Keratinocyte (primary cell): ENCODE measurements at regions not wholly inside any gene's neighbourhood (a gene's known extent, or its start where the extent isn't known, plus 50 kb on each side); places are given as distances from the start of the nearest gene placed in this dataset.

Experiments
- DNase-seq: peaks from one replicate; pipeline ENCODE4 v3.0.0-alpha.2; 2011; ENCODE audit warnings: low read depth, missing footprints, low spot score
- FAIRE-seq: peaks from 2 replicates; lab custom pipeline; 2011; peaks lifted over from hg19 to GRCh38; lab: Jason Lieb, UNC
- H2AFZ ChIP-seq: 2 replicates; pipeline ENCODE4 v1.6.0; 2012; ENCODE audit warnings: low read length, control low read depth, inconsistent platforms; ENCODE audit not compliant: control insufficient read depth
- H3K27ac ChIP-seq: 2 replicates; pipeline ENCODE4 v1.5.1; 2011; ENCODE audit warnings: low read length; ENCODE audit not compliant: control insufficient read depth, insufficient read depth
- H3K27me3 ChIP-seq: 3 replicates; pipeline ENCODE4 v1.6.0; 2011; ENCODE audit warnings: low read length; ENCODE audit not compliant: control insufficient read depth, insufficient read depth; ENCODE audit errors: extremely low read depth
- H3K36me3 ChIP-seq, 2 experiments: 2 replicates in 1 of 2; 3 replicates in 1 of 2; pipeline ENCODE4 v1.5.1; 2011; ENCODE audit warnings: low read length in 2 of 2, mild to moderate bottlenecking in 1 of 2; ENCODE audit not compliant: control insufficient read depth in 2 of 2, insufficient read depth in 2 of 2; ENCODE audit errors: extremely low read depth in 1 of 2
- H3K4me1 ChIP-seq: 3 replicates; pipeline ENCODE4 v1.5.1; 2011; ENCODE audit warnings: low read length; ENCODE audit not compliant: control insufficient read depth, insufficient read depth; ENCODE audit errors: extremely low read depth
- H3K4me2 ChIP-seq: 3 replicates; pipeline ENCODE4 v1.6.0; 2011; ENCODE audit warnings: low read depth, low read length; ENCODE audit not compliant: control insufficient read depth, insufficient read depth; ENCODE audit errors: extremely low read depth
- H3K4me3 ChIP-seq, 3 experiments: fragments of 200-600 bp in 1 of 3; sonication (generic) in 1 of 3; 2 replicates in 2 of 3; 3 replicates in 1 of 3; pipeline ENCODE4 v1.5.1; 2011 to 2016; ENCODE audit warnings: low read length in 3 of 3, mild to moderate bottlenecking in 3 of 3, control low read depth in 2 of 3, inconsistent platforms in 1 of 3, low read depth in 1 of 3, mixed read lengths in 1 of 3, mixed run types in 1 of 3, moderate library complexity in 1 of 3; ENCODE audit not compliant: control insufficient read depth in 2 of 3, insufficient read depth in 2 of 3; ENCODE audit errors: extremely low read depth in 1 of 3
- H3K79me2 ChIP-seq: 2 replicates; pipeline ENCODE4 v1.6.0; 2012; ENCODE audit warnings: low read length; ENCODE audit not compliant: control insufficient read depth, insufficient read depth
- H3K9ac ChIP-seq: 3 replicates; pipeline ENCODE4 v1.6.0; 2011; ENCODE audit warnings: low read length; ENCODE audit not compliant: control insufficient read depth, insufficient read depth; ENCODE audit errors: extremely low read depth
- H3K9me1 ChIP-seq: 3 replicates; pipeline ENCODE4 v1.6.0; 2011; ENCODE audit warnings: low read length; ENCODE audit not compliant: control insufficient read depth, insufficient read depth; ENCODE audit errors: extremely low read depth
- H3K9me3 ChIP-seq: 2 replicates; pipeline ENCODE4 v1.5.1; 2012; ENCODE audit warnings: low read depth, low read length; ENCODE audit not compliant: control insufficient read depth
- H4K20me1 ChIP-seq: 3 replicates; pipeline ENCODE4 v1.6.0; 2011; ENCODE audit warnings: low read length; ENCODE audit not compliant: control insufficient read depth, insufficient read depth; ENCODE audit errors: extremely low read depth
- CTCF ChIP-seq, 3 experiments: IDR thresholded peaks in 1 of 3; conservative IDR thresholded peaks in 1 of 3; optimal IDR thresholded peaks in 1 of 3; 2 replicates in 2 of 3; 3 replicates in 1 of 3; pipeline versions ENCODE3 to v1.5.1; 2011; ENCODE audit warnings: low read length in 3 of 3, mild to moderate bottlenecking in 3 of 3, moderate library complexity in 2 of 3, control low read depth in 1 of 3, inconsistent platforms in 1 of 3; ENCODE audit not compliant: insufficient read depth in 2 of 3; ENCODE audit errors: extremely low read depth in 1 of 3
- EZH2 ChIP-seq: IDR thresholded peaks from one replicate; pipeline ENCODE4 v1.6.1; 2012; ENCODE audit warnings: inconsistent platforms, mild to moderate bottlenecking, low read length, moderate library complexity
- dilution Hi-C: fragments of 300-500 bp; cut with MboI; formaldehyde crosslinking; loops from one replicate; pipeline ENCODE4 v1.7.0; 2020; ENCODE audit warnings: low sequenced_read_pairs; ENCODE audit not compliant: extremely low pct_ligation_motif_present

- dilution Hi-C loops, result no loop called here
- Histone ChIP-seq H4K20me1 (no peaks in the 10 kb centered on the region), H2AFZ (no peak overlapping the region), H3K4me3 (no peak overlapping the region), H3K9me1 (no peaks in the 10 kb centered on the region), H3K79me2 (no peaks in the 10 kb centered on the region), H3K4me1 (no peaks in the 10 kb centered on the region), H3K36me3 (no peaks in the 10 kb centered on the region), H3K27me3 (no peaks in the 10 kb centered on the region), H3K27ac (no peak overlapping the region), H3K9ac (no peak overlapping the region), H3K4me2 (no peak overlapping the region), H3K9me3 (no peaks in the 10 kb centered on the region)
- no peak for FAIRE-seq
- TF ChIP-seq CTCF (optimal IDR thresholded peaks at IDR 0.05 in 1 of 3, IDR thresholded peaks at IDR 0.05 in 1 of 3, conservative IDR thresholded peaks at IDR 0.05 in 1 of 3; ENCODE audit: extremely low read depth in 1 of 3, insufficient read depth in 2 of 3, low read length in 3 of 3), result no peak
- no peak for TF ChIP-seq EZH2
- DNase-seq, result no peak
These were observed 259.1 kb downstream of the TDRD15 start for GRCh38 chr2:21382701-21383520.

GRCh38 chr2:21386666-21387065 lies 262.9 kb downstream of the TDRD15 start:
- FAIRE-seq, result no peak

More at GRCh38 chr2:21386666-21387065, 262.9 kb downstream of the TDRD15 start:
- DNase-seq, result no peak
- no peaks in the 10 kb centered on the region for H3K4me1 ChIP-seq
- no peaks in the 10 kb centered on the region for H3K27me3 ChIP-seq
- no peak overlapping the region for H3K9ac ChIP-seq
- no peaks in the 10 kb centered on the region for H3K9me1 ChIP-seq
- H4K20me1 ChIP-seq, result no peaks in the 10 kb centered on the region
- H2AFZ ChIP-seq, result no peak overlapping the region
- H3K4me3 ChIP-seq, result no peak overlapping the region
- H3K27ac ChIP-seq, result no peak overlapping the region
- H3K4me2 ChIP-seq, result no peak overlapping the region
- TF ChIP-seq EZH2 (no peak), CTCF (optimal IDR thresholded peaks at IDR 0.05 in 1 of 3, IDR thresholded peaks at IDR 0.05 in 1 of 3, conservative IDR thresholded peaks at IDR 0.05 in 1 of 3; ENCODE audit: extremely low read depth in 1 of 3, insufficient read depth in 2 of 3, low read length in 3 of 3) (no peak)
- no peaks in the 10 kb centered on the region for H3K9me3 ChIP-seq
- dilution Hi-C loops, result no loop called here
- no peaks in the 10 kb centered on the region for H3K79me2 ChIP-seq
- no peaks in the 10 kb centered on the region for H3K36me3 ChIP-seq
